HepG2 (cell line): ENCODE measurements at regions not wholly inside any gene's neighbourhood (a gene's known extent, or its start where the extent isn't known, plus 50 kb on each side); places are given as distances from the start of the nearest gene placed in this dataset.

ENCODE experiments used
- ATAC-seq: fragments of 200-7000 bp; cut with Tn5 transposase; 3 replicates; pipeline ENCODE4 v1.9.1; 2020; ENCODE audit warnings: mild to moderate bottlenecking, moderate library complexity
- BruUV-seq: library from RNA; stranded (reverse); fragments of 400-500 nt; replicated peaks from 2 replicates; lab custom pipeline; 2021; lab: Mats Ljungman, UMichigan
- CTCF ChIA-PET: fragments of 300-600 bp; formaldehyde crosslinking; extraction: SDS; loops from one replicate; lab custom pipeline; 2021; ENCODE audit warnings: low total read pairs, inconsistent platforms, low intra/inter-chr PET ratio; lab: Yijun Ruan, JAX
- POLR2A ChIA-PET: fragments of 350-600 bp; sonication (Branson Sonifier 250); formaldehyde crosslinking; loops from one replicate; lab custom pipeline; 2020; ENCODE audit warnings: antibody characterized with exemption, inconsistent platforms; lab: Yijun Ruan, JAX
- DNase-seq: peaks from one replicate; pipeline ENCODE4 v3.0.0-alpha.2; 2015; ENCODE audit warnings: low spot score
- FAIRE-seq: peaks from 3 replicates; lab custom pipeline; 2011; peaks lifted over from hg19 to GRCh38; lab: Jason Lieb, UNC
- H2AFZ ChIP-seq: one replicate; pipeline ENCODE4 v1.6.1; 2011; ENCODE audit warnings: low read length, inconsistent platforms
- H3K27ac ChIP-seq: fragments of 300-600 bp; 3 replicates; pipeline ENCODE4 v1.8.0; 2011; ENCODE audit warnings: mixed run types, mild to moderate bottlenecking, mixed read lengths, low read length, inconsistent platforms; ENCODE audit not compliant: insufficient read depth; ENCODE audit errors: extremely low read length
- H3K27me3 ChIP-seq, 2 experiments: fragments of 200-600 bp in 1 of 2; 2 replicates in 1 of 2; 3 replicates in 1 of 2; pipeline versions ENCODE4 v1.6.0 to v1.8.0; 2011; ENCODE audit warnings: low read length in 2 of 2, mild to moderate bottlenecking in 2 of 2, moderate library complexity in 2 of 2, inconsistent platforms in 1 of 2; ENCODE audit not compliant: insufficient read depth in 2 of 2, control insufficient read depth in 1 of 2
- H3K36me3 ChIP-seq, 2 experiments: fragments of 200-600 bp in 1 of 2; replicated peaks in 1 of 2; 2 replicates in 1 of 2; 3 replicates in 1 of 2; pipeline versions ENCODE4 v1.5.1 to v1.8.0; 2011; ENCODE audit warnings: low read length in 2 of 2, inconsistent platforms in 1 of 2; ENCODE audit not compliant: insufficient read depth in 2 of 2, control insufficient read depth in 1 of 2
- H3K4me1 ChIP-seq: 2 replicates; pipeline ENCODE4 v1.5.1; 2012; ENCODE audit warnings: low read length, inconsistent platforms; ENCODE audit not compliant: insufficient read depth
- H3K4me2 ChIP-seq: 2 replicates; pipeline ENCODE4 v1.6.0; 2011; ENCODE audit warnings: low read depth, low read length, inconsistent platforms
- H3K4me3 ChIP-seq, 3 experiments: fragments of 200-600 bp in 1 of 3; sonication (generic), shearing (Covaris generic) in 1 of 3; replicated peaks in 1 of 3; 2 replicates each; pipeline ENCODE4 v1.5.1; 2011 to 2016; ENCODE audit warnings: low read length in 3 of 3, inconsistent platforms in 2 of 3, low read depth in 2 of 3, mild to moderate bottlenecking in 2 of 3, control low read depth in 1 of 3, mixed read lengths in 1 of 3; ENCODE audit not compliant: insufficient read depth in 1 of 3
- H3K79me2 ChIP-seq: one replicate; pipeline ENCODE4 v1.6.1; 2011; ENCODE audit warnings: low read length, inconsistent platforms; ENCODE audit not compliant: insufficient read depth
- H3K9ac ChIP-seq: 2 replicates; pipeline ENCODE4 v1.6.0; 2011; ENCODE audit warnings: mild to moderate bottlenecking, low read depth, low read length, inconsistent platforms; ENCODE audit not compliant: insufficient read depth
- H3K9me3 ChIP-seq: 2 replicates; pipeline ENCODE4 v1.5.1; 2012; ENCODE audit warnings: mild to moderate bottlenecking, low read length
- H4K20me1 ChIP-seq: 2 replicates; pipeline ENCODE4 v1.6.0; 2011; ENCODE audit warnings: inconsistent platforms, mild to moderate bottlenecking, low read length, moderate library complexity; ENCODE audit not compliant: insufficient read depth
- BORCS8-MEF2B ChIP-seq: sonication (generic); formaldehyde crosslinking; IDR thresholded peaks from 2 replicates; pipeline ENCODE4 v1.8.0; 2022; ENCODE audit warnings: mild to moderate bottlenecking, missing genetic modification reagents
- GMEB1 ChIP-seq: sonication (generic); formaldehyde crosslinking; IDR thresholded peaks from 2 replicates; pipeline ENCODE4 v1.5.1; 2020; ENCODE audit warnings: missing genetic modification reagents, mild to moderate bottlenecking, borderline replicate concordance
- IRF2 ChIP-seq: IDR thresholded peaks from 2 replicates; pipeline ENCODE4 v1.6.1; 2018; ENCODE audit warnings: missing genetic modification reagents, missing compliant biosample characterization
- KLF16 ChIP-seq, 2 experiments: sonication (generic) in 1 of 2; formaldehyde crosslinking in 1 of 2; IDR thresholded peaks; 2 replicates each; pipeline versions ENCODE4 v1.6.1 to v1.8.0; 2016 to 2023; ENCODE audit warnings: missing genetic modification reagents in 2 of 2, missing compliant biosample characterization in 1 of 2
- MED8 ChIP-seq: sonication (generic); formaldehyde crosslinking; IDR thresholded peaks from 2 replicates; pipeline ENCODE4 v1.8.1; 2023; ENCODE audit warnings: mild to moderate bottlenecking, missing genetic modification reagents; ENCODE audit not compliant: insufficient replicate concordance
- MEIS2 ChIP-seq: sonication (generic); formaldehyde crosslinking; IDR thresholded peaks from 2 replicates; pipeline ENCODE4 v1.9.0; 2021; ENCODE audit warnings: mild to moderate bottlenecking, missing genetic modification reagents
- MLX ChIP-seq: IDR thresholded peaks from 2 replicates; pipeline ENCODE4 v1.6.1; 2016
- NR2F1 ChIP-seq, 2 experiments: fragments of 450-650 bp in 1 of 2; formaldehyde crosslinking in 1 of 2; IDR thresholded peaks; 2 replicates each; pipeline versions ENCODE4 v1.5.0 to v1.6.1; 2016 to 2020; ENCODE audit warnings: mild to moderate bottlenecking in 1 of 2, missing compliant biosample characterization in 1 of 2, missing genetic modification reagents in 1 of 2, moderate library complexity in 1 of 2
- SRY ChIP-seq: sonication (generic); formaldehyde crosslinking; IDR thresholded peaks from 2 replicates; pipeline ENCODE4 v1.8.0; 2022; ENCODE audit warnings: mild to moderate bottlenecking, missing genetic modification reagents
- ZBTB37 ChIP-seq: sonication (generic); formaldehyde crosslinking; IDR thresholded peaks from 2 replicates; pipeline ENCODE4 v1.4.0; 2020; ENCODE audit warnings: mild to moderate bottlenecking, missing genetic modification reagents
- ZMYM2 ChIP-seq: sonication (generic); formaldehyde crosslinking; IDR thresholded peaks from 2 replicates; pipeline ENCODE4 v1.8.0; 2022; ENCODE audit warnings: mild to moderate bottlenecking, missing genetic modification reagents
- ZNF724P ChIP-seq: sonication (generic); formaldehyde crosslinking; IDR thresholded peaks from 2 replicates; pipeline ENCODE4 v1.8.0; 2022; ENCODE audit warnings: missing genetic modification reagents, borderline replicate concordance
- ZXDC ChIP-seq: sonication (generic); formaldehyde crosslinking; IDR thresholded peaks from 2 replicates; pipeline ENCODE4 v1.5.0; 2020; ENCODE audit warnings: mild to moderate bottlenecking, missing genetic modification reagents
- WGBS: methylation state at CpG from one replicate; pipeline ENCODE4 v1.1.6; 2017; ENCODE audit warnings: low lambda C conversion rate; 5-methylcytosine and 5-hydroxymethylcytosine counted together
- in situ Hi-C: cut with HindIII; loops from 2 replicates; pipeline ENCODE4 v1.10.0; 2017; ENCODE audit warnings: low pct_unique_long_range_greater_than_20kb; ENCODE audit not compliant: extremely low pct_ligation_motif_present
- intact Hi-C: fragments of 100-400 bp; cut with micrococcal nuclease; formaldehyde crosslinking; loops from one replicate; pipeline ENCODE4 v1.10.0; 2022; ENCODE audit not compliant: unreplicated experiment

- no peaks in the 10 kb centered on the region for H3K36me3 ChIP-seq
- H3K9ac ChIP-seq, result no peak overlapping the region
- in situ Hi-C loops, result no loop called here
- H3K4me2 ChIP-seq, result no peak overlapping the region
- H3K27ac ChIP-seq, result no peak overlapping the region
- no peak overlapping the region for H2AFZ ChIP-seq
- FAIRE-seq, result no peak
- no peak for DNase-seq
- H4K20me1 ChIP-seq, result no peaks in the 10 kb centered on the region
- no peak overlapping the region for H3K4me3 ChIP-seq
- peaks cover 23 to 92% of the 10 kb centered on the region in 2 experiments for H3K27me3 ChIP-seq
- ChIA-PET POLR2A (no interaction called here), CTCF (no interaction called here)
- BruUV-seq, result no TSS peak
- 14% methylated on average over 10 of the region's 27 CpGs for whole genome bisulfite sequencing
- intact Hi-C loops, result no loop called here
- ATAC-seq, result no peak
- no peaks in the 10 kb centered on the region for H3K9me3 ChIP-seq
- H3K4me1 ChIP-seq, result no peaks in the 10 kb centered on the region
- TF ChIP-seq IRF2 (CRISPR knock-in tag) (no peak), ZBTB37 (CRISPR knock-in tag) (no peak), KLF16 (CRISPR knock-in tag; IDR thresholded peaks at IDR 0.05) (no peak), SRY (CRISPR knock-in tag) (no peak), ZNF724P (CRISPR knock-in tag) (no peak), MEIS2 (CRISPR knock-in tag) (no peak), MLX (CRISPR knock-in tag) (no peak), ZXDC (CRISPR knock-in tag) (no peak), GMEB1 (CRISPR knock-in tag) (no peak), MED8 (CRISPR knock-in tag) (no peak), BORCS8-MEF2B (CRISPR knock-in tag) (no peak), NR2F1 (CRISPR knock-in tag; IDR thresholded peaks at IDR 0.05) (no peak), ZMYM2 (CRISPR knock-in tag) (no peak)
- TF ChIP-seq, all 625 proteins: peak for 0
- no peaks in the 10 kb centered on the region for H3K79me2 ChIP-seq
Measured at GRCh38 chr14:104390221-104390931, 189.2 kb upstream of the C14orf180 start.
